ENCODE measurements at regions not wholly inside any gene's neighbourhood (a gene's known extent, or its start where the extent isn't known, plus 50 kb on each side); places are given as distances from the start of the nearest gene placed in this dataset.

GRCh38 chr21:25424634-25425033 lies 182.6 kb downstream of the MRPL39 start:
- Histone ChIP-seq H3K27ac (no peak overlapping the region), H3K27me3 (no peaks in the 10 kb centered on the region), H3K4me3 (no peak overlapping the region), H3K36me3 (no peaks in the 10 kb centered on the region), H3K4me1 (no peaks in the 10 kb centered on the region), H3K9me3 (no peaks in the 10 kb centered on the region)
- in situ Hi-C loops (cut with MboI; ENCODE audit: low pct_ligation_motif_present in 1 of 4, low pct_unique_long_range_greater_than_20kb in 1 of 4, low sequenced_read_pairs in 3 of 4) (no loop called here), intact Hi-C loops (cut with DNase I; ENCODE audit: low total_unique reads) (no loop called here)
- no peak for DNase-seq
- WGBS, 2 donors (ENCODE audit: low coverage in 1 of 2) = 65 to 79% methylated on average over 2 of the region's 2 CpGs
- TF ChIP-seq POLR2A (IDR thresholded peaks at IDR 0.05) (no peak), EP300 (IDR thresholded peaks at IDR 0.05; ENCODE audit: low read depth) (no peak), CTCF (IDR thresholded peaks at IDR 0.05) (no peak), POLR2AphosphoS5 (IDR thresholded peaks at IDR 0.05) (no peak)

GRCh38 chr21:25424048-25424447 lies 183.2 kb downstream of the MRPL39 start:
- 61 to 65% methylated on average over 4 of the region's 4 CpGs for WGBS, 2 donors (ENCODE audit: low coverage in 1 of 2)
- intact Hi-C loops (cut with DNase I; ENCODE audit: low total_unique reads) = no loop called here
- DNase-seq = no peak
- Histone ChIP-seq H3K9me3 (no peaks in the 10 kb centered on the region), H3K27ac (no peak overlapping the region), H3K27me3 (no peaks in the 10 kb centered on the region), H3K4me1 (no peaks in the 10 kb centered on the region), H3K36me3 (no peaks in the 10 kb centered on the region), H3K4me3 (no peak overlapping the region)
- in situ Hi-C loops (cut with MboI; ENCODE audit: low pct_ligation_motif_present in 1 of 4, low pct_unique_long_range_greater_than_20kb in 1 of 4, low sequenced_read_pairs in 3 of 4) = no loop called here
- no peak for TF ChIP-seq POLR2A (IDR thresholded peaks at IDR 0.05)

- DNase-seq = no peak
- Histone ChIP-seq H3K27me3 (no peaks in the 10 kb centered on the region), H3K27ac (no peak overlapping the region), H3K9me3 (no peaks in the 10 kb centered on the region), H3K36me3 (no peaks in the 10 kb centered on the region), H3K4me3 (no peak overlapping the region), H3K4me1 (no peaks in the 10 kb centered on the region)
- in situ Hi-C loops (cut with MboI; ENCODE audit: low pct_ligation_motif_present in 1 of 4, low pct_unique_long_range_greater_than_20kb in 1 of 4, low sequenced_read_pairs in 3 of 4) (no loop called here), intact Hi-C loops (cut with DNase I; ENCODE audit: low total_unique reads) (no loop called here)
- TF ChIP-seq POLR2AphosphoS5 (IDR thresholded peaks at IDR 0.05) (no peak), EP300 (IDR thresholded peaks at IDR 0.05; ENCODE audit: low read depth) (no peak), POLR2A (IDR thresholded peaks at IDR 0.05) (no peak), CTCF (IDR thresholded peaks at IDR 0.05) (no peak)
- WGBS, 2 donors (ENCODE audit: low coverage in 1 of 2) = 66 to 72% methylated on average over 4 of the region's 4 CpGs
Measured at GRCh38 chr21:25422610-25423608, 184.4 kb downstream of the MRPL39 start.

- Histone ChIP-seq H3K9me3 (no peaks in the 10 kb centered on the region), H3K4me3 (no peak overlapping the region), H3K36me3 (no peaks in the 10 kb centered on the region), H3K4me1 (no peaks in the 10 kb centered on the region), H3K27me3 (no peaks in the 10 kb centered on the region), H3K27ac (no peak overlapping the region)
- peak; percentile 36 for DNase-seq
- intact Hi-C loops (cut with DNase I; ENCODE audit: low total_unique reads) (no loop called here), in situ Hi-C loops (cut with MboI; ENCODE audit: low pct_ligation_motif_present in 1 of 4, low pct_unique_long_range_greater_than_20kb in 1 of 4, low sequenced_read_pairs in 3 of 4) (no loop called here)
- peak in 2 of 5 experiments; percentile 11 to 23 for TF ChIP-seq CTCF (IDR thresholded peaks at IDR 0.05)
- no peak for TF ChIP-seq EP300 (IDR thresholded peaks at IDR 0.05; ENCODE audit: low read depth)
- 12 to 22% methylated on average over 5 to 6 of the region's 6 CpGs for WGBS, 2 donors (ENCODE audit: low coverage in 1 of 2)
Measured at GRCh38 chr21:25421321-25422028, 185.8 kb downstream of the MRPL39 start.

Measured in transverse colon (tissue), 4 donors.